GM18520 (cell line): ENCODE measurements at regions not wholly inside any gene's neighbourhood (a gene's known extent, or its start where the extent isn't known, plus 50 kb on each side); places are given as distances from the start of the nearest gene placed in this dataset.

Experiments used
- ATAC-seq: cut with Tn5 transposase; IDR thresholded peaks from one replicate; pipeline ENCODE4 v1.9.1; 2021; ENCODE audit not compliant: unreplicated experiment

- no peak for ATAC-seq
Observed at GRCh38 chr14:86597279-86597678, 1067.3 kb downstream of the FLRT2 start.

- ATAC-seq, result no peak
Observed at GRCh38 chr14:86596024-86596423, 1066.1 kb downstream of the FLRT2 start.

- no peak for ATAC-seq
Observed at GRCh38 chr14:86575141-86575540, 1045.2 kb downstream of the FLRT2 start.

GRCh38 chr14:86574778-86575129 is 1044.8 kb downstream of the FLRT2 start:
- no peak for ATAC-seq

GRCh38 chr14:86574051-86574777 is 1044.3 kb downstream of the FLRT2 start:
- no peak for ATAC-seq

GRCh38 chr14:86570371-86570770 is 1040.4 kb downstream of the FLRT2 start:
- ATAC-seq, result no peak

GRCh38 chr14:86543521-86543920 is 1013.6 kb downstream of the FLRT2 start:
- no peak for ATAC-seq

GRCh38 chr14:86541972-86542371 is 1012.0 kb downstream of the FLRT2 start:
- no peak for ATAC-seq

- no peak for ATAC-seq
Observed at GRCh38 chr14:86540636-86541247, 1010.8 kb downstream of the FLRT2 start.

- ATAC-seq, result no peak
Observed at GRCh38 chr14:86539361-86540070, 1009.6 kb downstream of the FLRT2 start.

GRCh38 chr14:86533834-86534233 is 1003.9 kb downstream of the FLRT2 start:
- no peak for ATAC-seq

- no peak for ATAC-seq
Observed at GRCh38 chr14:86532219-86532618, 1002.3 kb downstream of the FLRT2 start.

- no peak for ATAC-seq
Observed at GRCh38 chr14:86530457-86530856, 1000.5 kb downstream of the FLRT2 start.

- no peak for ATAC-seq
Observed at GRCh38 chr14:86527312-86527711, 997.4 kb downstream of the FLRT2 start.

GRCh38 chr14:86525673-86526072 is 995.7 kb downstream of the FLRT2 start:
- no peak for ATAC-seq

GRCh38 chr14:86521843-86522242 is 991.9 kb downstream of the FLRT2 start:
- ATAC-seq, result no peak

GRCh38 chr14:86521031-86521730 is 991.2 kb downstream of the FLRT2 start:
- no peak for ATAC-seq

GRCh38 chr14:86518298-86518697 is 988.4 kb downstream of the FLRT2 start:
- ATAC-seq, result no peak

GRCh38 chr14:86515195-86515594 is 985.3 kb downstream of the FLRT2 start:
- no peak for ATAC-seq

GRCh38 chr14:86513564-86513963 is 983.6 kb downstream of the FLRT2 start:
- ATAC-seq, result no peak

- ATAC-seq, result no peak
Observed at GRCh38 chr14:86513056-86513455, 983.1 kb downstream of the FLRT2 start.

- no peak for ATAC-seq
Observed at GRCh38 chr14:86510491-86510890, 980.5 kb downstream of the FLRT2 start.
